ENCODE measurements at regions not wholly inside any gene's neighbourhood (a gene's known extent, or its start where the extent isn't known, plus 50 kb on each side); places are given as distances from the start of the nearest gene placed in this dataset.

- TF ChIP-seq, protein P1, sequence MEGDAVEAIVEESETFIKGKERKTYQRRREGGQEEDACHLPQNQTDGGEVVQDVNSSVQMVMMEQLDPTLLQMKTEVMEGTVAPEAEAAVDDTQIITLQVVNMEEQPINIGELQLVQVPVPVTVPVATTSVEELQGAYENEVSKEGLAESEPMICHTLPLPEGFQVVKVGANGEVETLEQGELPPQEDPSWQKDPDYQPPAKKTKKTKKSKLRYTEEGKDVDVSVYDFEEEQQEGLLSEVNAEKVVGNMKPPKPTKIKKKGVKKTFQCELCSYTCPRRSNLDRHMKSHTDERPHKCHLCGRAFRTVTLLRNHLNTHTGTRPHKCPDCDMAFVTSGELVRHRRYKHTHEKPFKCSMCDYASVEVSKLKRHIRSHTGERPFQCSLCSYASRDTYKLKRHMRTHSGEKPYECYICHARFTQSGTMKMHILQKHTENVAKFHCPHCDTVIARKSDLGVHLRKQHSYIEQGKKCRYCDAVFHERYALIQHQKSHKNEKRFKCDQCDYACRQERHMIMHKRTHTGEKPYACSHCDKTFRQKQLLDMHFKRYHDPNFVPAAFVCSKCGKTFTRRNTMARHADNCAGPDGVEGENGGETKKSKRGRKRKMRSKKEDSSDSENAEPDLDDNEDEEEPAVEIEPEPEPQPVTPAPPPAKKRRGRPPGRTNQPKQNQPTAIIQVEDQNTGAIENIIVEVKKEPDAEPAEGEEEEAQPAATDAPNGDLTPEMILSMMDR (conservative IDR thresholded peaks at IDR 0.05; ENCODE audit: low read length), result no peak
- no peak for TF ChIP-seq EZH2phosphoT487 (IDR thresholded peaks at IDR 0.05; ENCODE audit: borderline replicate concordance, low read depth, low read length)
Measured at GRCh38 chr19:31046024-31046423, 303.2 kb downstream of the TSHZ3 start.
